ENCODE measurements at regions not wholly inside any gene's neighbourhood (a gene's known extent, or its start where the extent isn't known, plus 50 kb on each side); places are given as distances from the start of the nearest gene placed in this dataset.

GRCh38 chrX:22739276-22739675 is 260.5 kb upstream of the DDX53 start:
- peaks cover 4% of the 10 kb centered on the region for H3K27me3 ChIP-seq (ENCODE audit: insufficient read depth, low read depth, severe bottlenecking)
- H3K9me3 ChIP-seq (ENCODE audit: severe bottlenecking), result no peaks in the 10 kb centered on the region
- H3K27ac ChIP-seq, result no peak overlapping the region
- H3K4me3 ChIP-seq (ENCODE audit: low read depth, low read length), result no peak overlapping the region
- no peak for DNase-seq
- no peak for TF ChIP-seq CTCF (IDR thresholded peaks at IDR 0.05; ENCODE audit: low read depth, low read length)
- H3K36me3 ChIP-seq, result no peaks in the 10 kb centered on the region

GRCh38 chrX:22740836-22741235 is 258.9 kb upstream of the DDX53 start:
- TF ChIP-seq CTCF (IDR thresholded peaks at IDR 0.05; ENCODE audit: low read depth, low read length), result no peak
- no peak overlapping the region for H3K4me3 ChIP-seq (ENCODE audit: low read depth, low read length)
- DNase-seq, result no peak

GRCh38 chrX:22742174-22742573 is 257.6 kb upstream of the DDX53 start:
- no peaks in the 10 kb centered on the region for H3K9me3 ChIP-seq (ENCODE audit: severe bottlenecking)
- DNase-seq, result no peak
- H3K4me3 ChIP-seq (ENCODE audit: low read depth, low read length), result no peak overlapping the region
- peaks cover 4% of the 10 kb centered on the region for H3K27me3 ChIP-seq (ENCODE audit: insufficient read depth, low read depth, severe bottlenecking)
- no peak for TF ChIP-seq CTCF (IDR thresholded peaks at IDR 0.05; ENCODE audit: low read depth, low read length)
- no peak overlapping the region for H3K27ac ChIP-seq
- H3K36me3 ChIP-seq, result no peaks in the 10 kb centered on the region

More at GRCh38 chrX:22740836-22741235, 258.9 kb upstream of the DDX53 start:
- H3K27ac ChIP-seq, result no peak overlapping the region
- no peaks in the 10 kb centered on the region for H3K36me3 ChIP-seq
- peaks cover 4% of the 10 kb centered on the region for H3K27me3 ChIP-seq (ENCODE audit: insufficient read depth, low read depth, severe bottlenecking)
- H3K9me3 ChIP-seq (ENCODE audit: severe bottlenecking), result no peaks in the 10 kb centered on the region

GRCh38 chrX:22746081-22746480 is 253.7 kb upstream of the DDX53 start:
- H3K27ac ChIP-seq, result no peak overlapping the region

GRCh38 chrX:22748093-22748999 is 251.4 kb upstream of the DDX53 start:
- no peaks in the 10 kb centered on the region for H3K36me3 ChIP-seq
- DNase-seq, result peak; percentile 54

More at GRCh38 chrX:22746081-22746480, 253.7 kb upstream of the DDX53 start:
- TF ChIP-seq CTCF (IDR thresholded peaks at IDR 0.05; ENCODE audit: low read depth, low read length), result no peak
- Histone ChIP-seq H3K36me3 (no peaks in the 10 kb centered on the region), H3K9me3 (ENCODE audit: severe bottlenecking) (no peaks in the 10 kb centered on the region), H3K27me3 (ENCODE audit: insufficient read depth, low read depth, severe bottlenecking) (peaks cover 6% of the 10 kb centered on the region), H3K4me3 (ENCODE audit: low read depth, low read length) (no peak overlapping the region)
- no peak for DNase-seq

More at GRCh38 chrX:22748093-22748999, 251.4 kb upstream of the DDX53 start:
- no peaks in the 10 kb centered on the region for H3K9me3 ChIP-seq (ENCODE audit: severe bottlenecking)
- peaks cover 6% of the 10 kb centered on the region for H3K27me3 ChIP-seq (ENCODE audit: insufficient read depth, low read depth, severe bottlenecking)
- H3K4me3 ChIP-seq (ENCODE audit: low read depth, low read length), result no peak overlapping the region
- H3K27ac ChIP-seq, result no peak overlapping the region
- TF ChIP-seq CTCF (IDR thresholded peaks at IDR 0.05; ENCODE audit: low read depth, low read length), result peak; percentile 75

All from WERI-Rb-1 (cell line).